Upper lobe of left lung (tissue), 6 donors: ENCODE measurements at regions not wholly inside any gene's neighbourhood (a gene's known extent, or its start where the extent isn't known, plus 50 kb on each side); places are given as distances from the start of the nearest gene placed in this dataset.

Source experiments
- ATAC-seq, 2 donors: fragments of 200-7000 bp; cut with Tn5 transposase; one replicate each; pipeline ENCODE4 v1.9.1; 2022; ENCODE audit warnings: mild to moderate bottlenecking in 2 of 2, moderate library complexity in 2 of 2; ENCODE audit not compliant: low FRiP score in 2 of 2
- DNase-seq, 2 donors: peaks; one replicate each; pipeline ENCODE4 v3.0.0-alpha.2; 2019 to 2020
- H3K27ac ChIP-seq, 4 donors: fragments of 200-600 bp; sonication (generic); one replicate each; pipeline ENCODE4 v1.5.1; 2016 to 2019
- H3K27me3 ChIP-seq, 4 donors: fragments of 200-600 bp; sonication (generic); one replicate each; pipeline ENCODE4 v1.5.1; 2017 to 2019
- H3K36me3 ChIP-seq, 4 donors: fragments of 200-600 bp; sonication (generic); one replicate each; pipeline ENCODE4 v1.5.1; 2016 to 2019
- H3K4me1 ChIP-seq, 4 donors: fragments of 200-600 bp; sonication (generic); one replicate each; pipeline ENCODE4 v1.5.1; 2018 to 2019
- H3K4me3 ChIP-seq, 4 donors: fragments of 200-600 bp; sonication (generic); one replicate each; pipeline ENCODE4 v1.5.1; 2017 to 2019; ENCODE audit warnings: mild to moderate bottlenecking in 2 of 4, moderate library complexity in 1 of 4
- H3K9me3 ChIP-seq, 4 donors: fragments of 200-600 bp; sonication (generic); one replicate each; pipeline ENCODE4 v1.5.1; 2018 to 2019
- EP300 ChIP-seq, 4 donors: sonication (generic); formaldehyde crosslinking; IDR thresholded peaks; one replicate each; pipeline ENCODE4 v1.5.1; 2017; ENCODE audit warnings: antibody characterized with exemption in 4 of 4, control low read depth in 2 of 4
- POLR2A ChIP-seq, 4 donors: fragments of 450-650 bp; IDR thresholded peaks; one replicate each; pipeline ENCODE4 v1.5.1; 2016 to 2017; ENCODE audit warnings: antibody characterized with exemption in 4 of 4, mild to moderate bottlenecking in 2 of 4
- POLR2AphosphoS5 ChIP-seq, 2 donors: sonication (generic); formaldehyde crosslinking; IDR thresholded peaks; one replicate each; pipeline ENCODE4 v1.5.1; 2017; ENCODE audit warnings: antibody characterized with exemption in 2 of 2
- WGBS, 2 donors: methylation state at CpG; one replicate each; pipeline ENCODE4 v1.1.5; 2017 to 2018; 5-methylcytosine and 5-hydroxymethylcytosine counted together
- TF ChIP-seq, protein P1 (sequence below), 6 experiments: fragments of 450-650 bp in 4 of 6; fragments of 200-600 bp in 2 of 6; sonication (generic) in 2 of 6; IDR thresholded peaks; one replicate each; pipeline ENCODE4 v1.5.1; 2016 to 2019; ENCODE audit warnings: antibody characterized with exemption in 6 of 6
- donor health status: DM: no; HTN: no; CAD: no; lungs with moderate emphysema.
- donor health status: DM: no; HTN: yes; CAD: no; lungs with severe emphysema.

DNA sequence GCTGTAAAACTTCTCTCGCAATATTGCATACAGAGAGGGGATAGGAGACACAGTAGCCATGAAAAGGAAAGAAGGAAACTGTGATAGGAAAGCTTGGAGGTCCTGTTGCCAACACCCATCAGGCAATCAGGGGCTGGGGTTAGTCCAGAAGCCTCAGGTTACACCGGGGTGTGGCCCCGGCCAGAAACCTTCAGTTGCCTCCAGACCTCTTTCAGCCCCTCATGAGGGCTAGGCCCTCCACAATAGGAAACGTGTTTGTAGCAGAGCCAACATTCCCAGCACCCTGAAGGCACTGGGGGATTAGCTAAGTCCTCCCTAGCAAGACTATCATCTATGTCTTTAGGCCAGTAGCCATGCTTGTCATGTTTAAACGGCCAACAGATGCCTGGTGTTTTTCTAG lies 1048.0 kb upstream of the CNTN5 start:
- H3K27me3 ChIP-seq, result no peaks in the 10 kb centered on the region
- no peak overlapping the region for H3K27ac ChIP-seq
- DNase-seq (no peak), ATAC-seq (no peak)
- no peaks in the 10 kb centered on the region for H3K9me3 ChIP-seq
- WGBS, 2 donors, result 61 to 70% methylated on average over 5 of the region's 5 CpGs
- no peak overlapping the region for H3K4me3 ChIP-seq
- no peaks in the 10 kb centered on the region for H3K36me3 ChIP-seq
- TF ChIP-seq POLR2AphosphoS5 (IDR thresholded peaks at IDR 0.05) (no peak), POLR2A (IDR thresholded peaks at IDR 0.05) (no peak), EP300 (IDR thresholded peaks at IDR 0.05) (no peak)
- TF ChIP-seq, protein P1, sequence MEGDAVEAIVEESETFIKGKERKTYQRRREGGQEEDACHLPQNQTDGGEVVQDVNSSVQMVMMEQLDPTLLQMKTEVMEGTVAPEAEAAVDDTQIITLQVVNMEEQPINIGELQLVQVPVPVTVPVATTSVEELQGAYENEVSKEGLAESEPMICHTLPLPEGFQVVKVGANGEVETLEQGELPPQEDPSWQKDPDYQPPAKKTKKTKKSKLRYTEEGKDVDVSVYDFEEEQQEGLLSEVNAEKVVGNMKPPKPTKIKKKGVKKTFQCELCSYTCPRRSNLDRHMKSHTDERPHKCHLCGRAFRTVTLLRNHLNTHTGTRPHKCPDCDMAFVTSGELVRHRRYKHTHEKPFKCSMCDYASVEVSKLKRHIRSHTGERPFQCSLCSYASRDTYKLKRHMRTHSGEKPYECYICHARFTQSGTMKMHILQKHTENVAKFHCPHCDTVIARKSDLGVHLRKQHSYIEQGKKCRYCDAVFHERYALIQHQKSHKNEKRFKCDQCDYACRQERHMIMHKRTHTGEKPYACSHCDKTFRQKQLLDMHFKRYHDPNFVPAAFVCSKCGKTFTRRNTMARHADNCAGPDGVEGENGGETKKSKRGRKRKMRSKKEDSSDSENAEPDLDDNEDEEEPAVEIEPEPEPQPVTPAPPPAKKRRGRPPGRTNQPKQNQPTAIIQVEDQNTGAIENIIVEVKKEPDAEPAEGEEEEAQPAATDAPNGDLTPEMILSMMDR (IDR thresholded peaks at IDR 0.05), result no peak
- H3K4me1 ChIP-seq, result no peaks in the 10 kb centered on the region

DNA sequence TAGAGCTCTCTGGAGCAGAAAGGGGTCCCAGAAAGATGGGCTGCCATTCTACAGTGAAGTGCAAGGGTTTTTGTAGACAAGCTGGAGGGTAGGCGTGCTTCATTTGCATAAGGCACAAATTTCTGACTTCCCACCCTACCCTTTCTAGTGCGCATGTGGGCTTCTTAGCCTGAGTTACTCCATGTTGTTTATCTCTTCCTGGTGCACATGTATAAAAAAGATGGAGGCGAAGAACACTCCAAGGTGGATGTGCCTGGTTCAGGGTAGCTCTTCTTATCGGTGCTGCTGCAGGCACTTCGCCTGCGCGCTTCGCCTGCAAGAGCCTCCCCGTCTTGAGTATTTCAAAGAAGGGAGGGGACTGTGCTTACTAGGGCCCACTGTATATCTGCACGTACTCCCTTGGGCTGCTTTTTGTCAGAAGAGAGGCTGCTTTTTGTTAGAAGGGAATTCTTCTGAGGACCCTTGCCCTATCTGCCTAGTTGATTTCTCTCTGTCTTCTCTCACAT lies 1047.3 kb upstream of the CNTN5 start:
- Histone ChIP-seq H3K9me3 (no peaks in the 10 kb centered on the region), H3K4me1 (no peaks in the 10 kb centered on the region), H3K4me3 (no peak overlapping the region), H3K36me3 (no peaks in the 10 kb centered on the region), H3K27me3 (no peaks in the 10 kb centered on the region), H3K27ac (no peak overlapping the region)
- 83 to 92% methylated on average over 3 to 10 of the region's 10 CpGs for WGBS, 2 donors
- DNase-seq (no peak), ATAC-seq (no peak)
- TF ChIP-seq, protein P1 (IDR thresholded peaks at IDR 0.05), result no peak
- no peak for TF ChIP-seq POLR2AphosphoS5 (IDR thresholded peaks at IDR 0.05)
- TF ChIP-seq EP300 (IDR thresholded peaks at IDR 0.05), result no peak
- TF ChIP-seq POLR2A (IDR thresholded peaks at IDR 0.05), result no peak

DNA sequence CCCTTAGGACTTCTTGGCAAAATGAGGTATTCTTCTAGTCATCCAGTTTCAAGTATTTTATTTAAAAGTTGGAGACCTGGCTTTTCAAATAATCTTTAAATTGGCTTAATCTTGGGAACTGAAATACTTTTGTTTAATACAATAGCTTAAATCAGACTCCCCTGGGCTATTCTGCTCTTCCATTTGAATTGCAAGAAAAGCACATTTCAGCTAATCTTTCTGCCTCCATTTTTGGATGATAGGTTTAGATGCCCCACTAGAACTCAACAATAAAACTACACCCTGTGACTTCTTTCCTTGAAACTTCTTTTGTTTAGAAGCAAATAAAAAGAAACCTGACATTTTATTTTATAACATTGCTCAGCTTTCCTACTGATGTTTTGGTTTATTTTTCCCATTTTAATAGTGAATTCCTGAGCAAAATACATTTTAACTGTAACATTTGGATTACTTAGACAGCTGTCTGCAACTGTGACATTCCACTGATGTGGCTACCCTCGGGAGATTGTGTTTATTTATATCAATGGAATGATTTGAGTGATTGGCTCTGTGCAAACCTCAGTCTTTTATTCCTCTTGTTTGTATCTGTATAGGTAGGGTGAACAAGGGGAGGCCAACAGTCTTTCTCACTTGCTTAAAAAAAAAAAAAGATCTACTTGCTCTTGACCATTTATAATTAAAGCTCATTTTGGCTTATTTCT lies 1045.8 kb upstream of the CNTN5 start:
- H3K36me3 ChIP-seq, result no peaks in the 10 kb centered on the region
- no peaks in the 10 kb centered on the region for H3K9me3 ChIP-seq
- no peak overlapping the region for H3K27ac ChIP-seq
- ATAC-seq (no peak), DNase-seq (no peak)
- TF ChIP-seq POLR2A (IDR thresholded peaks at IDR 0.05) (no peak), EP300 (IDR thresholded peaks at IDR 0.05) (no peak), POLR2AphosphoS5 (IDR thresholded peaks at IDR 0.05) (no peak)
- TF ChIP-seq, protein P1 (IDR thresholded peaks at IDR 0.05), result no peak
- no peaks in the 10 kb centered on the region for H3K27me3 ChIP-seq
- H3K4me1 ChIP-seq, result no peaks in the 10 kb centered on the region
- H3K4me3 ChIP-seq, result no peak overlapping the region
- 14 to 32% methylated on average over 1 of the region's 1 CpG for WGBS, 2 donors

DNA sequence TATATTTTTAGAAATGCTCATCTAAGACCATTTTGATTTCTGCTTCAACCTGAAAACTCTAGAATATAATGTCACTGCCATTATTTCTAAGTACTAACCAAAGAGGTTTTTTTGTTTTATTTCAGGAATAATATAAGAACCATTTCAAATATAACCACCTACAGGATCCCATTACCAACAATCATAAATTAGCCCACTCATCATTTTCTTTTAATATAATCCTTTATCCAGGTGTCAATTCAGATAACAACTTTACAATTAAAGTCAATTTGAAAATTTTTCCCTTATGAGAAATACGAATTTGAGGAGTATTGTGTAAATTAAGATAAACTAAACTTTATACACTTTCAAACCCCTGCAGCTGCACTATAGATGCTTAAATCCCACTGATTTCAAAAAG lies 1043.0 kb upstream of the CNTN5 start:
- TF ChIP-seq POLR2A (IDR thresholded peaks at IDR 0.05), result no peak
- no peak for TF ChIP-seq POLR2AphosphoS5 (IDR thresholded peaks at IDR 0.05)
- TF ChIP-seq, protein P1 (IDR thresholded peaks at IDR 0.05), result no peak
- no peak for TF ChIP-seq EP300 (IDR thresholded peaks at IDR 0.05)
- 61 to 62% methylated on average over 1 of the region's 1 CpG for WGBS, 2 donors
- Histone ChIP-seq H3K4me3 (no peak overlapping the region), H3K27me3 (no peaks in the 10 kb centered on the region), H3K9me3 (no peaks in the 10 kb centered on the region), H3K36me3 (no peaks in the 10 kb centered on the region), H3K27ac (no peak overlapping the region), H3K4me1 (no peaks in the 10 kb centered on the region)
- DNase-seq (no peak), ATAC-seq (no peak)

DNA sequence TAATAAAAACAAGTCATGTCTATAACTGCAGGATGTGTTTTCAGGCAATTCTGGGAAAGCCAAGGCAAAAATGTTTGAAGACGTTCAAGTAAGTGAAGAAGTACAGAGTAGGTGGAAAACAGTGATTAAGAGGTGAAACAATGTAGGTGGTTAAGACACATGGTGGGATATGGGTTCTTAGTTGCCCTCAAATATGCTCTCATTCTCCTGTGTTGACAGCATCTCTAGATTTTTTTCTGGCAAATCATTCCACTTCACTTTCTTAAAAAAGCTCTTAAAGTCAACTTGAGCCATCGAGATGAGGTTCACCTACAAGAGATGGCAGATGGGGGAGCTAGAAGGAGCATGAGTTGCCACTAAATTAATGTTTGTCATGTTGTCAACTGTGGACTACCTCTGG lies 1041.0 kb upstream of the CNTN5 start:
- H3K27ac ChIP-seq, result no peak overlapping the region
- no peak for DNase-seq
- TF ChIP-seq POLR2AphosphoS5 (IDR thresholded peaks at IDR 0.05), result no peak
- TF ChIP-seq, protein P1 (IDR thresholded peaks at IDR 0.05), result no peak
- H3K36me3 ChIP-seq, result no peaks in the 10 kb centered on the region
- H3K27me3 ChIP-seq, result no peaks in the 10 kb centered on the region
- WGBS, 2 donors, result 75 to 80% methylated on average over 2 of the region's 2 CpGs
- no peaks in the 10 kb centered on the region for H3K9me3 ChIP-seq
- no peak overlapping the region for H3K4me3 ChIP-seq
- no peak for ATAC-seq
- no peaks in the 10 kb centered on the region for H3K4me1 ChIP-seq
